Endodermal cell (in vitro differentiated cells): ENCODE measurements at regions not wholly inside any gene's neighbourhood (a gene's known extent, or its start where the extent isn't known, plus 50 kb on each side); places are given as distances from the start of the nearest gene placed in this dataset.

ENCODE experiments used
- DNase-seq: peaks from one replicate; pipeline ENCODE4 v3.0.0-alpha.2; 2017
- H3K27ac ChIP-seq: 2 replicates; pipeline ENCODE4 v1.5.1; 2013; ENCODE audit warnings: mild to moderate bottlenecking, low read depth, low read length, moderate library complexity
- H3K27me3 ChIP-seq: 2 replicates; pipeline ENCODE4 v1.6.1; 2013; ENCODE audit warnings: mild to moderate bottlenecking, low read length, moderate library complexity; ENCODE audit not compliant: insufficient read depth, control insufficient read depth, poor library complexity, severe bottlenecking
- H3K36me3 ChIP-seq: 2 replicates; pipeline ENCODE4 v1.7.0; 2013; ENCODE audit warnings: mild to moderate bottlenecking, low read length, moderate library complexity; ENCODE audit not compliant: control insufficient read depth, insufficient read depth
- H3K4me1 ChIP-seq: one replicate; pipeline ENCODE4 v1.7.0; 2013; ENCODE audit warnings: low read length; ENCODE audit not compliant: control insufficient read depth, insufficient read depth
- H3K4me3 ChIP-seq: 2 replicates; pipeline ENCODE4 v1.5.1; 2013; ENCODE audit warnings: mild to moderate bottlenecking, low read length, moderate library complexity
- H3K9ac ChIP-seq: 2 replicates; pipeline ENCODE4 v1.6.1; 2013; ENCODE audit warnings: mild to moderate bottlenecking, low read length, moderate library complexity; ENCODE audit not compliant: poor library complexity, severe bottlenecking; ENCODE audit errors: extremely low read depth
- H3K9me3 ChIP-seq: 2 replicates; pipeline ENCODE4 v1.6.1; 2013; ENCODE audit warnings: mild to moderate bottlenecking, low read length, moderate library complexity; ENCODE audit not compliant: control insufficient read depth
- H3K27ac Mint-ChIP-seq: 2 replicates; pipeline ENCODE4 v1.8.0; 2020; ENCODE audit warnings: mixed read lengths
- H3K27me3 Mint-ChIP-seq: 2 replicates; pipeline ENCODE4 v1.8.0; 2021; ENCODE audit warnings: mild to moderate bottlenecking, mixed read lengths; ENCODE audit not compliant: insufficient read depth
- H3K36me3 Mint-ChIP-seq: 2 replicates; pipeline ENCODE4 v1.8.0; 2020; ENCODE audit warnings: low read depth, mixed read lengths
- H3K4me1 Mint-ChIP-seq: 2 replicates; pipeline ENCODE4 v1.8.0; 2020; ENCODE audit warnings: mixed read lengths
- H3K4me3 Mint-ChIP-seq: 2 replicates; pipeline ENCODE4 v1.8.0; 2020; ENCODE audit warnings: mild to moderate bottlenecking, moderate library complexity, mixed read lengths
- H3K9me3 Mint-ChIP-seq: 2 replicates; pipeline ENCODE4 v1.8.0; 2020; ENCODE audit warnings: mild to moderate bottlenecking, mixed read lengths
- WGBS, 2 experiments: methylation state at CpG; one replicate each; pipeline versions ENCODE4 v1.1.5 to v1.1.7; 2013; ENCODE audit warnings: missing lambda C conversion rate in 2 of 2, mixed read lengths in 1 of 2; ENCODE audit not compliant: insufficient coverage in 1 of 2, insufficient read length in 1 of 2; 5-methylcytosine and 5-hydroxymethylcytosine counted together
- TF ChIP-seq, protein P1 (sequence below): fragments of 200-600 bp; sonication (generic); conservative IDR thresholded peaks from 2 replicates; pipeline ENCODE4 v1.5.0; 2021; ENCODE audit warnings: antibody characterized with exemption, mild to moderate bottlenecking

DNA sequence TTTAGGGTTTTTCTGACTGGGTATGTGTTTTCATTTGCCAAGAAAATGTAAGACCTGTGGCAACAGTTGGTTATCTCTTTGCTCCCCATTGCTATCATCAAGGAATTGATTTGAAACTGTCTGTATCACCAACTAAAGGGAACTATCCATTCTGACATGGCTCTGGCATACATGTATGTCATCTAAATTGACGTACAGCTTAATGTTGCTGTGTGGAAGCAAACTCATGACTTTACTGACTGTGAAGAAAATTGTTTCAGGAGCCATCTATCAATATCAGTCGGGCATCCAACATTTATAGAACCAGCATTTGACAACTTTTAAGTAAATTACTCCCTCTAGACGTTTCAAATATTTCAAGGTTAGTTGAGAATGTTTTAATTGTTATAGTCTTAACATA is 555.8 kb upstream of the EPHA7 start:
- no peaks in the 10 kb centered on the region for H3K27me3 Mint-ChIP-seq
- 83 to 84% methylated on average over 1 to 3 of the region's 3 CpGs for WGBS, 2 experiments
- H3K4me3 Mint-ChIP-seq, result no peak overlapping the region
- no peaks in the 10 kb centered on the region for H3K36me3 Mint-ChIP-seq
- no peak overlapping the region for H3K27ac Mint-ChIP-seq
- no peak for DNase-seq
- TF ChIP-seq, protein P1, sequence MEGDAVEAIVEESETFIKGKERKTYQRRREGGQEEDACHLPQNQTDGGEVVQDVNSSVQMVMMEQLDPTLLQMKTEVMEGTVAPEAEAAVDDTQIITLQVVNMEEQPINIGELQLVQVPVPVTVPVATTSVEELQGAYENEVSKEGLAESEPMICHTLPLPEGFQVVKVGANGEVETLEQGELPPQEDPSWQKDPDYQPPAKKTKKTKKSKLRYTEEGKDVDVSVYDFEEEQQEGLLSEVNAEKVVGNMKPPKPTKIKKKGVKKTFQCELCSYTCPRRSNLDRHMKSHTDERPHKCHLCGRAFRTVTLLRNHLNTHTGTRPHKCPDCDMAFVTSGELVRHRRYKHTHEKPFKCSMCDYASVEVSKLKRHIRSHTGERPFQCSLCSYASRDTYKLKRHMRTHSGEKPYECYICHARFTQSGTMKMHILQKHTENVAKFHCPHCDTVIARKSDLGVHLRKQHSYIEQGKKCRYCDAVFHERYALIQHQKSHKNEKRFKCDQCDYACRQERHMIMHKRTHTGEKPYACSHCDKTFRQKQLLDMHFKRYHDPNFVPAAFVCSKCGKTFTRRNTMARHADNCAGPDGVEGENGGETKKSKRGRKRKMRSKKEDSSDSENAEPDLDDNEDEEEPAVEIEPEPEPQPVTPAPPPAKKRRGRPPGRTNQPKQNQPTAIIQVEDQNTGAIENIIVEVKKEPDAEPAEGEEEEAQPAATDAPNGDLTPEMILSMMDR, result no peak
- H3K9me3 ChIP-seq, result no peaks in the 10 kb centered on the region
- no peak overlapping the region for H3K9ac ChIP-seq
- no peak overlapping the region for H3K27ac ChIP-seq
- peaks cover 8% of the 10 kb centered on the region for H3K4me1 Mint-ChIP-seq
- H3K9me3 Mint-ChIP-seq, result no peaks in the 10 kb centered on the region
- H3K4me1 ChIP-seq, result peaks cover 7% of the 10 kb centered on the region
- H3K36me3 ChIP-seq, result no peaks in the 10 kb centered on the region
- H3K27me3 ChIP-seq, result no peaks in the 10 kb centered on the region
- H3K4me3 ChIP-seq, result no peak overlapping the region

DNA sequence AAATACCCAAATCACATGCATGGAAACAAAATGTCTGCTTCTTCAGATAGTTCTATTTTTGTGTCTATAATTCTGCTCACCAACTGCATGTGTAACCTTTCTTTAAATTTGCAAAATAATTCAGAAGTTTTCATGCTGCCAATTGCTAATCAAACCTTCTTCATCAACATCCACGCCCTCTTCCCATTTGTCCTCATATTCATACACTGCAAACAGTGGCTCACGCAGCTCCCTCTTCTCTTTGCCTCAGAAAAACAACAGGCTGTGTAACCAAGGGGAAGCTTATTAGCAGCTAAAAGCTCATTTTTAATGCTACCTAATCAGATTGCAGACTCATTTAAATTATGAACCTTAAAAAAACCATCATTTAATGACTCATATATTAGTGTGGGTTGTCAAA is 555.0 kb upstream of the EPHA7 start:
- no peaks in the 10 kb centered on the region for H3K36me3 ChIP-seq
- H3K4me1 ChIP-seq, result peaks cover 7% of the 10 kb centered on the region
- no peak overlapping the region for H3K4me3 Mint-ChIP-seq
- DNase-seq, result no peak
- H3K4me3 ChIP-seq, result no peak overlapping the region
- 97 to 100% methylated on average over 1 to 2 of the region's 2 CpGs for WGBS, 2 experiments
- no peak overlapping the region for H3K27ac Mint-ChIP-seq
- no peaks in the 10 kb centered on the region for H3K36me3 Mint-ChIP-seq
- H3K9me3 Mint-ChIP-seq, result no peaks in the 10 kb centered on the region
- H3K27me3 Mint-ChIP-seq, result no peaks in the 10 kb centered on the region
- no peaks in the 10 kb centered on the region for H3K9me3 ChIP-seq
- H3K27ac ChIP-seq, result no peak overlapping the region
- H3K9ac ChIP-seq, result no peak overlapping the region
- TF ChIP-seq, protein P1, result no peak
- H3K27me3 ChIP-seq, result no peaks in the 10 kb centered on the region
- peaks cover 8% of the 10 kb centered on the region for H3K4me1 Mint-ChIP-seq

DNA sequence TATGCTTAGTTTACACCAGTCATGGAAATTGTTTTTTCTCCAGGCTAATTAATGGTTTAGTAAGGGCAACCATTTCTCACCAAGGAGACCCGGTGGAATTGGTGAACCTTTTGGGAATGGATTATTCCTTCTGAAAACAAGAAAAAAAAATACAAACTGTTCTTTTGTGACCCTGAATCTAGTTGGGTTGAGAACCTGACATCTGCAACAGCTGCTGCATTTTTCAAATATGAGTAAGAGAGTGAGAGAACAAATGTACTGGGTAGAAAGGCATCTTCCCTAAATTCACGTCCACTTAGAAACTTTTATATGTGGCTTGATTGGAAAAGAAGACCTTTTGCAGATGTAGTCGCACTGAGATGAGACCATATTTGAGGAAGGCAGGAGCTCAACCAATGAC is 553.4 kb upstream of the EPHA7 start:
- Histone ChIP-seq H3K4me3 (no peak overlapping the region), H3K27me3 (no peaks in the 10 kb centered on the region), H3K27ac (no peak overlapping the region), H3K9ac (no peak overlapping the region), H3K36me3 (no peaks in the 10 kb centered on the region), H3K9me3 (no peaks in the 10 kb centered on the region), H3K4me1 (peaks cover 7% of the 10 kb centered on the region)
- DNase-seq, result no peak
- Mint-ChIP-seq H3K9me3 (no peaks in the 10 kb centered on the region), H3K36me3 (no peaks in the 10 kb centered on the region), H3K27me3 (no peaks in the 10 kb centered on the region), H3K27ac (no peak overlapping the region), H3K4me3 (no peak overlapping the region), H3K4me1 (peaks cover 10% of the 10 kb centered on the region)
- WGBS, 2 experiments, result 96 to 100% methylated on average over 2 to 3 of the region's 3 CpGs
- TF ChIP-seq, protein P1, result no peak
